ENCODE measurements at regions not wholly inside any gene's neighbourhood (a gene's known extent, or its start where the extent isn't known, plus 50 kb on each side); places are given as distances from the start of the nearest gene placed in this dataset.
"Not testable (repeated sequence)": the region's sequence is repeated elsewhere in the genome, so short reads cannot be mapped to it uniquely, and the experiment has no call there.

DNA sequence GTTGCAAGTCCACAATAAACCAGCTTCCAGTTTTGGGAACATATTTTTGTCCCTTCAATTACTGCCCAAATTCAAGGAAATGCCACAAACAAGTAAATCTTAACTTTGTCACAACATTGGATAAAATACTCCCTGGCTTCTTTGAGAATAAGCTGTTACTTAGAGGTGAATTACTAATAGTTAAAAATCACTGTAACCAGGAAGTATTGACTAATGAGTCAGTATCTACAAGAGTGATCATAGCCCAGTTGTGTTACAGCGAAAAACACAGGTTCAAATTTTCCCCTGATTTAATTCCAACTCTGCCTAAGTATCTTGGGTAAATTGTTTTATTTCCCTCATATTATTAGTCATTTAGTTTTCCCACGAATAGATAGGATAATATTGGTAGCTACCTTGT, 291.2 kb upstream of the PPARGC1A start:
- DNase-seq: no peak
- H3K9me3 ChIP-seq: no peaks in the 10 kb centered on the region; the same call in 1 of the 2 replicates
- no peaks in the 10 kb centered on the region for H3K27me3 ChIP-seq
- TF ChIP-seq, protein P1, sequence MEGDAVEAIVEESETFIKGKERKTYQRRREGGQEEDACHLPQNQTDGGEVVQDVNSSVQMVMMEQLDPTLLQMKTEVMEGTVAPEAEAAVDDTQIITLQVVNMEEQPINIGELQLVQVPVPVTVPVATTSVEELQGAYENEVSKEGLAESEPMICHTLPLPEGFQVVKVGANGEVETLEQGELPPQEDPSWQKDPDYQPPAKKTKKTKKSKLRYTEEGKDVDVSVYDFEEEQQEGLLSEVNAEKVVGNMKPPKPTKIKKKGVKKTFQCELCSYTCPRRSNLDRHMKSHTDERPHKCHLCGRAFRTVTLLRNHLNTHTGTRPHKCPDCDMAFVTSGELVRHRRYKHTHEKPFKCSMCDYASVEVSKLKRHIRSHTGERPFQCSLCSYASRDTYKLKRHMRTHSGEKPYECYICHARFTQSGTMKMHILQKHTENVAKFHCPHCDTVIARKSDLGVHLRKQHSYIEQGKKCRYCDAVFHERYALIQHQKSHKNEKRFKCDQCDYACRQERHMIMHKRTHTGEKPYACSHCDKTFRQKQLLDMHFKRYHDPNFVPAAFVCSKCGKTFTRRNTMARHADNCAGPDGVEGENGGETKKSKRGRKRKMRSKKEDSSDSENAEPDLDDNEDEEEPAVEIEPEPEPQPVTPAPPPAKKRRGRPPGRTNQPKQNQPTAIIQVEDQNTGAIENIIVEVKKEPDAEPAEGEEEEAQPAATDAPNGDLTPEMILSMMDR (IDR thresholded peaks at IDR 0.05; ENCODE audit: low read depth, low read length): no peak
- H3K4me3 ChIP-seq (ENCODE audit: low read depth, low read length): no peak overlapping the region
- H3K4me1 ChIP-seq: no peaks in the 10 kb centered on the region
- H3K36me3 ChIP-seq: no peaks in the 10 kb centered on the region

DNA sequence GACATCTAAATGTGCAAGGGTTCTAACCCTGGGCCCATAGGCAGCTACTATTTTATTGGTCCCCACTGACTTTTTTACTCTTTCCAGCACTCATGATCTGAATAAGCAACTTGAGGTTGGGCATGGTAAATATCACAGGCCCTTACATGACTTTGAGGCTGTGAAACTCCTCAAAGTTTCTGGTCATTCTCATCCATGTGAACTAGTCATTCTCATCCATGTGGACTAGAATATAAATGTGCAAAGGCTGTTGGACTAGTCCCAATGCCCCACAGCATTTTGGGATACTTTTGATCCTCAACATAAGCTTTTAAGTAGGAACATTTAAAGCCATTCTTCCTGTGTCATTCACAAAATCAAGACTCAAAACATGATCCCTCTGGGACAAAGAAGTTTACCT, 290.7 kb upstream of the PPARGC1A start:
- H3K4me3 ChIP-seq (ENCODE audit: low read depth, low read length): no peak overlapping the region
- no peaks in the 10 kb centered on the region for H3K36me3 ChIP-seq
- TF ChIP-seq, protein P1 (IDR thresholded peaks at IDR 0.05; ENCODE audit: low read depth, low read length): no peak
- no peak for DNase-seq
- H3K9me3 ChIP-seq: no peaks in the 10 kb centered on the region; the same call in 1 of the 2 replicates
- no peaks in the 10 kb centered on the region for H3K27me3 ChIP-seq
- no peaks in the 10 kb centered on the region for H3K4me1 ChIP-seq

DNA sequence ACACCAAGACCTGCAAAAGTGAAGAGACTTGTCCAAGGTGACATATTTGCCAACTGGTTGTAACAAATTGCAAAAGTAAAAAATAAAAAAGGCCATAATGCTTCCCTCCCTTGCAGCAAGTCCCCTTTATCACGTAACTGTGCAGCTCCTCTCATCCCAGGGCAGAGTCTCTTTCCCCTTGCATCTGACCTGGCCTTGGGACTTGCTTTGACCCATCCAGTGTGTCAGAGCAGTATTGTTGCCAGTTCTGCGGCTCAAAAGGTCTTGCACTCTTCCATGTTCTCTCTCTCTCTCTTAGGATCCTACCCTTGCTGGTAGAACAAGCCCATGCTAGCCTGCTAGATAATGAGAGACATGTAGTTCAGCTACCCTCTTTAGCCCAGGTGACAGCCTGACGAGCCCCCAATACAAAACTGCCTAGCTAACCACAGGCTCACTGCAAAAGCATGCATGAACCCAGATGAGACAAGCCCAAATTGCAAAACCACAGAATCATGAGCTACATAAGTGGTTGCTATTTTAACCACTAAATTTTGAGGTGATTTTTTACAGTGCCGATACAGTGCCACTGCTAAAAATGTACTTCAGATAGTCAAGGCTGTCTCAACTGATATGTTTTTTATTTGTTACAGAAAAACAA, 289.5 kb upstream of the PPARGC1A start:
- Histone ChIP-seq H3K9me3 (no peaks in the 10 kb centered on the region; the same call in 1 of the 2 replicates), H3K27me3 (no peaks in the 10 kb centered on the region), H3K4me3 (ENCODE audit: low read depth, low read length) (no peak overlapping the region), H3K36me3 (no peaks in the 10 kb centered on the region), H3K4me1 (no peaks in the 10 kb centered on the region)
- no peak for DNase-seq
- TF ChIP-seq, protein P1 (IDR thresholded peaks at IDR 0.05; ENCODE audit: low read depth, low read length): no peak

DNA sequence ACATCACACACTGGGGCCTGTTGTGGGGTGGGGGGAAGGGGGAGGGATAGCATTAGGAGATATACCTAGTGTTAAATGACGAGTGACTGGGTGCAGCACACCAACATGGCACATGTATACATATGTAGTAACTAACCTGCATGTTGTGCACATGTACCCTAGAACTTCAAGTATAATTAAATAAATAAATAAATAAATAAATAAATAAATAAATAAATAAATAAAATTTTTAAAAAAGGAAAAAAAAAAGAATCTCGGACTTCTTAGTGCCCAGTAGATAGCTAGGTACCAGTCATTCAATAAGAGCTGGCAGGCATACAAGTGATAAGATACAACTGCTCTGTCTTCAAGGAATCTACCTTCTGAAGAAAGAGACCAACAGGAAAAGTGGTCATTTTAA, 287.6 kb upstream of the PPARGC1A start:
- H3K36me3 ChIP-seq; DNase-seq; H3K4me1 ChIP-seq; H3K9me3 ChIP-seq; H3K27me3 ChIP-seq; H3K4me3 ChIP-seq (ENCODE audit: low read depth, low read length): not testable (repeated sequence)

DNA sequence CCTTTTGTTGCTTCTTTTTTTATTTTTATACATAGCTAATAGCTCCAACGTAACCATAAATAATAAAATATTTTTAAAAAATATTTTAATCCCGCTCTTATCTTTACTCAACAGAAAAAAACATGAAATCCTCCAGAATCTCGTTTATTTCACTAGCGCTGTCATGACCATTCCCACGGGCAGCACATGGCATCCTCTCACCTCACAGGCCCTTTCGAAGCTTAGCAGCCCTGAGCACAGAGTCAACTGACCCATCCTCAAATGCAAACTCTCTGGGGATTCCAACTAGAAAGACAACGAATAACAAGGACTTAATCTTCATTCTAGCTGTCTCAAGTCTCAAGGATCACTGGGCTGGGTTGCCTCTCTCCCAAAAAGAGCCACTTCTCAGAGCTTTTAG, 285.9 kb upstream of the PPARGC1A start:
- no peaks in the 10 kb centered on the region for H3K27me3 ChIP-seq
- DNase-seq: no peak
- H3K4me3 ChIP-seq (ENCODE audit: low read depth, low read length): no peak overlapping the region
- no peaks in the 10 kb centered on the region for H3K9me3 ChIP-seq
- no peaks in the 10 kb centered on the region for H3K36me3 ChIP-seq
- H3K4me1 ChIP-seq: no peaks in the 10 kb centered on the region
- TF ChIP-seq, protein P1 (IDR thresholded peaks at IDR 0.05; ENCODE audit: low read depth, low read length): no peak

DNA sequence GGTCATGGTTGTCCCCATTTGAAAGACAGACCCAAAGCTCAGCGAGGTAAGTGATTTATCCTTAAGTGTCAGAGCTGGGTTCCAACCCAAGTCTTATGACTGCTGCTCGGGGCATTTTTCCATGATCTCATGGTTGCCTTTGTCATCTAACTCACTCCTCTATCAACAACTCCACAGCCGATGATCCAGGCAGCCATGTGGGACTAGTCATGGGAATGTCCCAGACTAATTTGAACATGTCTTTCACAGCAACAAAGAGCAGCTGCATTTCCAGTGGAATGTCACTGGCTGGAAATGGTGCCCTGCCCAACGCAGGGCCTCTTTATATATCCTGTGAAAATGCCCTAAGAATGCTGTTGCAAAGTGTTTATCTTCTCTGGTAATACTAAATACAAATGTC, 284.8 kb upstream of the PPARGC1A start:
- no peak for DNase-seq
- no peaks in the 10 kb centered on the region for H3K9me3 ChIP-seq
- H3K27me3 ChIP-seq: no peaks in the 10 kb centered on the region
- H3K36me3 ChIP-seq: no peaks in the 10 kb centered on the region
- H3K4me3 ChIP-seq (ENCODE audit: low read depth, low read length): no peak overlapping the region
- H3K4me1 ChIP-seq: no peaks in the 10 kb centered on the region
- TF ChIP-seq, protein P1 (IDR thresholded peaks at IDR 0.05; ENCODE audit: low read depth, low read length): no peak

All from BE2C (cell line).